K562 (cell line): ENCODE measurements at regions not wholly inside any gene's neighbourhood (a gene's known extent, or its start where the extent isn't known, plus 50 kb on each side); places are given as distances from the start of the nearest gene placed in this dataset.

Experiments used
- EGR1 ChIP-seq: fragments of 450-650 bp; conservative IDR thresholded peaks from 2 replicates; pipeline ENCODE4 v1.6.1; 2017; ENCODE audit warnings: mild to moderate bottlenecking
- EP300 ChIP-seq: IDR thresholded peaks from 2 replicates; pipeline ENCODE4 v1.6.1; 2012; ENCODE audit warnings: low read length, improper control_type of control experiment
- POLR2A ChIP-seq: fragments of 450-650 bp; conservative IDR thresholded peaks from 2 replicates; pipeline ENCODE4 v1.6.1; 2016
- RBM39 ChIP-seq: fragments of 200-400 bp; formaldehyde crosslinking; optimal IDR thresholded peaks from 2 replicates; pipeline ENCODE3; 2018; ENCODE audit warnings: low read depth, low read length
- RFX1 ChIP-seq: fragments of 450-650 bp; IDR thresholded peaks from 2 replicates; pipeline ENCODE4 v1.6.1; 2016; ENCODE audit warnings: mild to moderate bottlenecking, moderate library complexity
- ZNF274 ChIP-seq: IDR thresholded peaks from 2 replicates; pipeline ENCODE4 v1.6.1; 2011; ENCODE audit warnings: low read depth, mild to moderate bottlenecking, low read length, moderate library complexity, borderline replicate concordance
- TF ChIP-seq, protein P1 (sequence below): fragments of 250-450 bp; sonication (Bioruptor Pico); IDR thresholded peaks from 2 replicates; pipeline ENCODE4 v1.8.0; 2021; ENCODE audit warnings: moderate library complexity, mild to moderate bottlenecking, inconsistent platforms
- TF ChIP-seq, protein P2 (sequence below), 3 experiments: IDR thresholded peaks in 2 of 3; conservative IDR thresholded peaks in 1 of 3; 2 replicates each; pipeline ENCODE4 v1.5.1; 2011 to 2012; ENCODE audit warnings: low read length in 3 of 3, mild to moderate bottlenecking in 3 of 3, control low read depth in 2 of 3, improper control_type of control experiment in 1 of 3, inconsistent platforms in 1 of 3, low read depth in 1 of 3, mixed read lengths in 1 of 3, moderate library complexity in 1 of 3; ENCODE audit not compliant: insufficient read depth in 2 of 3
- TF ChIP-seq, protein P3 (sequence below): sonication (generic); formaldehyde crosslinking; IDR thresholded peaks from 2 replicates; pipeline ENCODE4 v1.8.1; 2023; ENCODE audit warnings: mild to moderate bottlenecking, missing genetic modification reagents
- TF ChIP-seq, protein P4 (sequence below), 3 experiments: fragments of 200-800 bp in 1 of 3; fragments of 250-450 bp in 1 of 3; fragments of 450-650 bp in 1 of 3; sonication (Bioruptor Pico) in 1 of 3; sonication (Bioruptor generic) in 1 of 3; formaldehyde crosslinking in 1 of 3; IDR thresholded peaks; 2 replicates each; pipeline versions ENCODE4 v1.6.1 to v1.8.0; 2016 to 2022; ENCODE audit warnings: mild to moderate bottlenecking in 2 of 3, missing genetic modification characterization in 2 of 3, missing compliant biosample characterization in 1 of 3, moderate library complexity in 1 of 3

DNA sequence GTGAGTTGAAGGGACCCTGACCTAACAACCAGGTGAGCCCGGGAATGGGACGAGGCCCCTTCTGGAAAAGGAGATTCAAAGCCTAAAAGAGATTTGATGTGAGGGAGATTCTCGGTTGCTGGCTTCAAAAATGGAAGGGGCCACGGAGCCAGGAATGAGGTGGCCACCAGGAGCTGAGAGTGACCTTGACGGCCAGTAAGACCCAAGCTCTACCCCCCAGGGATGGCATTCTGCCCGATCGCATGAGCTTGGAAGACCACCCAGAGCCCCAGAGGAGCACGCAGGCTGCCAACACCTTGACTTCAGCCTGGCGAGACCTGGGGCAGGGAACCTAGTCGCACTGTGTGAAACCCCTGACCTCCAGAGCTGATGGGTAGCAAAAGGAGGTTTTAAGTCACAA lies 163.9 kb downstream of the BMP7 start:
- TF ChIP-seq EP300 (no peak), EGR1 (no peak), POLR2A (no peak), ZNF274 (no peak), RBM39 (no peak), RFX1 (no peak)
- TF ChIP-seq, protein P1, sequence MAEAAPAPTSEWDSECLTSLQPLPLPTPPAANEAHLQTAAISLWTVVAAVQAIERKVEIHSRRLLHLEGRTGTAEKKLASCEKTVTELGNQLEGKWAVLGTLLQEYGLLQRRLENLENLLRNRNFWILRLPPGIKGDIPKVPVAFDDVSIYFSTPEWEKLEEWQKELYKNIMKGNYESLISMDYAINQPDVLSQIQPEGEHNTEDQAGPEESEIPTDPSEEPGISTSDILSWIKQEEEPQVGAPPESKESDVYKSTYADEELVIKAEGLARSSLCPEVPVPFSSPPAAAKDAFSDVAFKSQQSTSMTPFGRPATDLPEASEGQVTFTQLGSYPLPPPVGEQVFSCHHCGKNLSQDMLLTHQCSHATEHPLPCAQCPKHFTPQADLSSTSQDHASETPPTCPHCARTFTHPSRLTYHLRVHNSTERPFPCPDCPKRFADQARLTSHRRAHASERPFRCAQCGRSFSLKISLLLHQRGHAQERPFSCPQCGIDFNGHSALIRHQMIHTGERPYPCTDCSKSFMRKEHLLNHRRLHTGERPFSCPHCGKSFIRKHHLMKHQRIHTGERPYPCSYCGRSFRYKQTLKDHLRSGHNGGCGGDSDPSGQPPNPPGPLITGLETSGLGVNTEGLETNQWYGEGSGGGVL (CRISPR knock-in tag) = no peak
- TF ChIP-seq, protein P2, sequence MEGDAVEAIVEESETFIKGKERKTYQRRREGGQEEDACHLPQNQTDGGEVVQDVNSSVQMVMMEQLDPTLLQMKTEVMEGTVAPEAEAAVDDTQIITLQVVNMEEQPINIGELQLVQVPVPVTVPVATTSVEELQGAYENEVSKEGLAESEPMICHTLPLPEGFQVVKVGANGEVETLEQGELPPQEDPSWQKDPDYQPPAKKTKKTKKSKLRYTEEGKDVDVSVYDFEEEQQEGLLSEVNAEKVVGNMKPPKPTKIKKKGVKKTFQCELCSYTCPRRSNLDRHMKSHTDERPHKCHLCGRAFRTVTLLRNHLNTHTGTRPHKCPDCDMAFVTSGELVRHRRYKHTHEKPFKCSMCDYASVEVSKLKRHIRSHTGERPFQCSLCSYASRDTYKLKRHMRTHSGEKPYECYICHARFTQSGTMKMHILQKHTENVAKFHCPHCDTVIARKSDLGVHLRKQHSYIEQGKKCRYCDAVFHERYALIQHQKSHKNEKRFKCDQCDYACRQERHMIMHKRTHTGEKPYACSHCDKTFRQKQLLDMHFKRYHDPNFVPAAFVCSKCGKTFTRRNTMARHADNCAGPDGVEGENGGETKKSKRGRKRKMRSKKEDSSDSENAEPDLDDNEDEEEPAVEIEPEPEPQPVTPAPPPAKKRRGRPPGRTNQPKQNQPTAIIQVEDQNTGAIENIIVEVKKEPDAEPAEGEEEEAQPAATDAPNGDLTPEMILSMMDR (IDR thresholded peaks at IDR 0.05 in 2 of 3, conservative IDR thresholded peaks at IDR 0.05 in 1 of 3; ENCODE audit: insufficient read depth in 2 of 3, low read depth in 1 of 3, low read length in 3 of 3) = no peak
- TF ChIP-seq, protein P3, sequence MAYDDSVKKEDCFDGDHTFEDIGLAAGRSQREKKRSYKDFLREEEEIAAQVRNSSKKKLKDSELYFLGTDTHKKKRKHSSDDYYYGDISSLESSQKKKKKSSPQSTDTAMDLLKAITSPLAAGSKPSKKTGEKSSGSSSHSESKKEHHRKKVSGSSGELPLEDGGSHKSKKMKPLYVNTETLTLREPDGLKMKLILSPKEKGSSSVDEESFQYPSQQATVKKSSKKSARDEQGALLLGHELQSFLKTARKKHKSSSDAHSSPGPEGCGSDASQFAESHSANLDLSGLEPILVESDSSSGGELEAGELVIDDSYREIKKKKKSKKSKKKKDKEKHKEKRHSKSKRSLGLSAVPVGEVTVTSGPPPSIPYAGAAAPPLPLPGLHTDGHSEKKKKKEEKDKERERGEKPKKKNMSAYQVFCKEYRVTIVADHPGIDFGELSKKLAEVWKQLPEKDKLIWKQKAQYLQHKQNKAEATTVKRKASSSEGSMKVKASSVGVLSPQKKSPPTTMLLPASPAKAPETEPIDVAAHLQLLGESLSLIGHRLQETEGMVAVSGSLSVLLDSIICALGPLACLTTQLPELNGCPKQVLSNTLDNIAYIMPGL (CRISPR knock-in tag) = no peak
- TF ChIP-seq, protein P4, sequence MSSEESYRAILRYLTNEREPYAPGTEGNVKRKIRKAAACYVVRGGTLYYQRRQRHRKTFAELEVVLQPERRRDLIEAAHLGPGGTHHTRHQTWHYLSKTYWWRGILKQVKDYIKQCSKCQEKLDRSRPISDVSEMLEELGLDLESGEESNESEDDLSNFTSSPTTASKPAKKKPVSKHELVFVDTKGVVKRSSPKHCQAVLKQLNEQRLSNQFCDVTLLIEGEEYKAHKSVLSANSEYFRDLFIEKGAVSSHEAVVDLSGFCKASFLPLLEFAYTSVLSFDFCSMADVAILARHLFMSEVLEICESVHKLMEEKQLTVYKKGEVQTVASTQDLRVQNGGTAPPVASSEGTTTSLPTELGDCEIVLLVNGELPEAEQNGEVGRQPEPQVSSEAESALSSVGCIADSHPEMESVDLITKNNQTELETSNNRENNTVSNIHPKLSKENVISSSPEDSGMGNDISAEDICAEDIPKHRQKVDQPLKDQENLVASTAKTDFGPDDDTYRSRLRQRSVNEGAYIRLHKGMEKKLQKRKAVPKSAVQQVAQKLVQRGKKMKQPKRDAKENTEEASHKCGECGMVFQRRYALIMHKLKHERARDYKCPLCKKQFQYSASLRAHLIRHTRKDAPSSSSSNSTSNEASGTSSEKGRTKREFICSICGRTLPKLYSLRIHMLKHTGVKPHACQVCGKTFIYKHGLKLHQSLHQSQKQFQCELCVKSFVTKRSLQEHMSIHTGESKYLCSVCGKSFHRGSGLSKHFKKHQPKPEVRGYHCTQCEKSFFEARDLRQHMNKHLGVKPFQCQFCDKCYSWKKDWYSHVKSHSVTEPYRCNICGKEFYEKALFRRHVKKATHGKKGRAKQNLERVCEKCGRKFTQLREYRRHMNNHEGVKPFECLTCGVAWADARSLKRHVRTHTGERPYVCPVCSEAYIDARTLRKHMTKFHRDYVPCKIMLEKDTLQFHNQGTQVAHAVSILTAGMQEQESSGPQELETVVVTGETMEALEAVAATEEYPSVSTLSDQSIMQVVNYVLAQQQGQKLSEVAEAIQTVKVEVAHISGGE (CRISPR knock-in tag; IDR thresholded peaks at IDR 0.05) = no peak; a peak in 1 of 6 replicates
